ENCODE measurements at regions not wholly inside any gene's neighbourhood (a gene's known extent, or its start where the extent isn't known, plus 50 kb on each side); places are given as distances from the start of the nearest gene placed in this dataset.

GRCh38 chr12:44961887-44962286 is 85.8 kb upstream of the NELL2 start:
- no peak for FAIRE-seq
- DNase-seq (ENCODE audit: low spot score), result no peak

GRCh38 chr12:44960856-44961255 is 84.7 kb upstream of the NELL2 start:
- DNase-seq (ENCODE audit: low spot score) (no peak), FAIRE-seq (no peak)

GRCh38 chr12:44960423-44960822 is 84.3 kb upstream of the NELL2 start:
- DNase-seq (ENCODE audit: low spot score) (no peak), FAIRE-seq (no peak)

- no peak for FAIRE-seq
Measured at GRCh38 chr12:44947163-44947562, 71.0 kb upstream of the NELL2 start.

GRCh38 chr12:44942714-44943113 is 66.6 kb upstream of the NELL2 start:
- no peak for DNase-seq (ENCODE audit: low spot score)
- FAIRE-seq, result no peak

More at GRCh38 chr12:44947163-44947562, 71.0 kb upstream of the NELL2 start:
- no peak for DNase-seq (ENCODE audit: low spot score)

GRCh38 chr12:44930972-44931600 is 55.0 kb upstream of the NELL2 start:
- DNase-seq (ENCODE audit: low spot score), result peak; percentile 33
- peak; percentile 64 for FAIRE-seq

GRCh38 chr12:44929236-44929885 is 53.2 kb upstream of the NELL2 start:
- DNase-seq (ENCODE audit: low spot score) (no peak), FAIRE-seq (no peak)
